GM23248 (cell line): ENCODE measurements at regions not wholly inside any gene's neighbourhood (a gene's known extent, or its start where the extent isn't known, plus 50 kb on each side); places are given as distances from the start of the nearest gene placed in this dataset.

Experiments
- EZH2 ChIP-seq: fragments of 200-600 bp; sonication (generic); IDR thresholded peaks from 2 replicates; pipeline ENCODE4 v1.6.1; 2018; ENCODE audit warnings: antibody characterized with exemption, mild to moderate bottlenecking; ENCODE audit not compliant: insufficient read depth, poor library complexity, severe bottlenecking
- EZH2phosphoT487 ChIP-seq: fragments of 200-600 bp; sonication (generic); IDR thresholded peaks from 2 replicates; pipeline ENCODE4 v1.6.1; 2018; ENCODE audit warnings: antibody characterized with exemption, moderate library complexity, mild to moderate bottlenecking, low read depth; ENCODE audit not compliant: insufficient read depth

- TF ChIP-seq EZH2phosphoT487 (no peak), EZH2 (no peak)
These were observed 114.8 kb downstream of the PHETA1 start for GRCh38 chr12:111254106-111254505.
